GM21423 (cell line): ENCODE measurements at regions not wholly inside any gene's neighbourhood (a gene's known extent, or its start where the extent isn't known, plus 50 kb on each side); places are given as distances from the start of the nearest gene placed in this dataset.
"Not testable (repeated sequence)": the region's sequence is repeated elsewhere in the genome, so short reads cannot be mapped to it uniquely, and the experiment has no call there.

Source experiments
- ATAC-seq: cut with Tn5 transposase; IDR thresholded peaks from one replicate; pipeline ENCODE4 v1.9.1; 2021; ENCODE audit warnings: mild to moderate bottlenecking, moderate library complexity; ENCODE audit not compliant: unreplicated experiment

DNA sequence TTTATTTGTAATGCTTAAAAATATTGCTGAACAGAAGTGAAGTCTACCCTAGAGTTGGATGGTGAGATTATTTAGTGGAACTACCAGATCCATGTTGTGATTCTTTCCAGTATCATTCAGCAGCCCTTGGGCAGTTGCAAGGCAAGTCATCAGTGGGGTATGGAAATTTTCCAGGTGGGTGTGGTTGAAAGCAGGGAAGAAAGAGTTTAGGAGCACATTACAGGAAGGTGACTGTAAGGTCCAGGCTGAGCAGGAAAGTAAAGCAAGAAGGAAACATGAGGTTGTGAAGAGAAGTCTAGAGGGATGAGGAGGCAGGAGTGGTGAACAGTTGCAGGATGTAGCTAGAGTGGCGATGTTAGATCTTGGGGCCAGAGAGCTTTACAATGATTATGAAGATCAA is 178.0 kb upstream of the ROPN1B start:
- not testable (repeated sequence) for ATAC-seq

DNA sequence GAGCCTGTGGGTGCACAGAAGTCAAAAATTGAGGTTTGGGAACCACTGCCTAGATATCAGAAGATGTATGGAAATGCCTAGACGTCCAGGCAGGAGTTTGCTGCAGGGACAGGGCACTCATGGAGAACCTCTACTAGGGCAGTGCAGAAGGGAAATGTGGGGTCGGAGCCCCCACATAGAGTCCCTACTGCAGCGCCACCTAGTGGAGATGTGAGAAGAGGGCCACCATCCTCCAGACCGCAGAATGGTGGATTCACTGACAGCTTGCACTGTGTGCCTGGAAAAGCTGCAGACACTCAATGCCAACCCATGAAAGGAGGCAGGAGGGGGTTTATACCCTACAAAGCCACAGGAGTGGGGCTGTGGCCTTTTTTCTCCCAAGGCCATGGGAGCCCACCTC is 159.0 kb upstream of the ROPN1B start:
- not testable (repeated sequence) for ATAC-seq

DNA sequence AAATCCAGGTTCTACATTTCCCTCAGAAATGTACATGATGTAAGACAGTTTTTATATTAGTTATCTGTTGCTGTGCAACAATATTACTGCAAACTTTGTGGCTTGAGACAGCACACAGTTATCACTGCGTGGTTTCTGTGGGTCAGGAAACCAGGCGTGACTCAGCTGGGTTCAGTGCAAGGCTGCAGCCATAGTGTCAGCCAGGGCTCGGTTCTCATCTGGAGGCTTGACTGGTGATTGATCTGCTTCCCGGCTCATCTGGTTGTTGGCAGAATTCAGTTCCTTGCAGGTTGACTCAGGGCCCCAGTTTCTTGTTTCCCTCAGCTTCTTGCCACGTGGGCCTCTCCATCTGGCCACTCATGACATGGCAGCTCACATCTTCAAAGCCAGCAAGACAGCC is 146.8 kb upstream of the ROPN1B start:
- not testable (repeated sequence) for ATAC-seq

DNA sequence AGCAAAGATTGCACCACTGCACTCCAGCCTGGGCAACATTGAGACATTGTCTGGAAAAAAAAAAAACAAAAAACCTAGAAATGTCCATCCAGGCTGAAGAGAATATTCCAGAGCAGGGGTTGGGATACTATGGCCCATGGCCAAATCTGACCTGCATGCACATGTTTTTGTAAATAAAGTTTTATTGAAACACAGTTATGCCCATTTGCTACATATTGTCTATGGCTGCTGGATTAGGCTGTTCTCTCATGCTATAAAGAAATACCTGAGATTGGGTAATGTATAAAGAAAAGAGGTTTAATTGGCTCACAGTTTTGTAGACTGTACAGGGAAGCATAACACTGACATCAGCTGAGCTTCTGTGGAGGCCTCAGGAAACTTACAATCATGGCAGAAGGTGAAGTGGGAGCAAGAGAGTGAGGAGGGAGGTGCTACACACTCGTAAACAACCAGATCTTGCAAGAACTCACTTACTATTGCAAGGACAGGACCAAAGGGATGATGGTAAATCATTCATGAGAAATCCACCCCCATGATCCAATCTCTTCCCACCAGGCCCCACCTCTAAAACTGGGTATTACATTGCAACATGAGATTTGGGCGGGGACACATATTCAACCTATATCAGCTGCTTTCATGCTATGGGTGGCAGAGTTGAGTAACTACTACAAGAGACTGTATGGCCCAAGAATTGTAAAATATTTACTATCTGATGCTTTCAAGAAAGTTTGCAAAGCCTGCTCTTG is 137.8 kb upstream of the ROPN1B start:
- ATAC-seq = not testable (repeated sequence)

DNA sequence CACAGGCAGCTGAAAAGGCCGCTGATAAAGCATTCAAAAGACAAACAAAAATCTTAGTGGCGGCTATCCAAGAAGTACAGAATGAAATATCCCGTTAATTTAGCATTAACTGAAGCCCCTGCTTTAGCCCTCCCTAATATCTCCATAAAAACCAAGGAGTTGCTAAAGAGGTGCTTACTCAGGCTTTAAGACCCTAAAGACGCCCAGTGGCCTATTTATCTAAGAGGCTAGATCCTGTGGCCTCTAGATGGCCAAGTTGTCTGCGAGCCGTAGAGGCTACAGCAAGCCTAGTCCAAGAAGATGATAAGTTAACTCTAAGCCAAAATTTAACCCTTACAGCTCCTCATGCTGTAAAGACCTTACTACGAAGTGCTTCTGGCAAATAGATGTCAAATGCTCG is 133.4 kb upstream of the ROPN1B start:
- ATAC-seq = not testable (repeated sequence)

DNA sequence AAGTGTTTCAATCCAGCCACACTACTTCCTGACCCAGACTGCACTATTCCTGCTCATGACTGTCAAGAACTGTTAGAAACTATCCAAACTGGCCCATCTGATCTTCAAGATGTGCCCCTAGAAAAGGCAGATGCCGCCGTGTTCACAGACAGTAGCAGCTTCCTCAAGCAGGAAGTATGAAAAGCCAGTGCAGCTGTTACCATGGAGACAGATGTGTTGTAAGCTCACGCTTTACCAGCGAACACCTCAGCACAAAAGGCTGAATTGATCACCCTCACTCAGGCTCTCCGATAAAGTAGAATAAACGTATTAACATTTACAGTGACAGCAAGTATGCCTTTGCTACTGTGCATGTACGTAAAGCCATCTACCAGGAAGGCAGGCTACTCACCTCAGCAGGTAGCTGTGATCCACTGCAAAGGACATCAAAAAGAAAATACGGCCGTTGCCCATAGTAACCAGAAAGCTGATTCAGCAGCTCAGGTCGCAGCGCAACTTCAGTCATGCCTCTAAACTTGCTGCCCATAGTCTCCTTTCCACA is 132.9 kb upstream of the ROPN1B start:
- ATAC-seq = not testable (repeated sequence)

DNA sequence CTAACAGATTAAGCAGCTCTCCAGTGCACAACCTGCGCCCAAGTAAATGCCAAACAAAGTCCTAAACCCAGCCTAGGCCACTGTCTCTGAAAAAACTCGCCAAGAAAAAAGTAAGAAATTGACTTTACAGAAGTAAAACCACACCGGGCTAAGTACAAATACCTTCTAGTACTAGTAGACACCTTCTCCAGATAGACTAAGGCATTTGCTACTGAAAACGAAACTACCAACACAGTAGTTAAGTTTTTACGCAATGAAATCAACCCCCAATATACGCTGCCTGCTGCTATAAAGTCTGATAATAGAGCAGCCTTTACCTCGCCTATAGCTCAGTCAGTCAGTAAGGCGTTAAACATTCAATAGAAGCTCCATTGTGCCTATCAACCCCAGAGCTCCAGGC is 132.2 kb upstream of the ROPN1B start:
- not testable (repeated sequence) for ATAC-seq

DNA sequence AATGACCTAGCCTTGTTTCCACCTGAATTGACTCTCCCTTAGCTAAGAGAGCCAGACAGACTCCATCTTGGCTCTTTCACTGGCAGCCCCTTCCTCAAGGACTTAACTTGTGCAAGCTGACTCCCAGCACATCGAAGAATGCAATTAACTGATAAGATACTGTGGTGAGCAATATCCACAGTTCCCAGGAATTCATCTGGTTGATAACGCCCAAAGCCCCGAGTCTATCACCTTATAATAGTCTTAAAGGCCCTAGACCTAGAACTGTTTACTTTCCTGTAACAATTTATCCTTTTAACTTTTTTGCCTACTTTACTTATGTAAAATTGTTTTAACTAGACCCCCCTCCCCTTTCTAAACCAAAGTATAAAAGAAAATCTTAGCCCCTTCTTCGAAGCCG is 130.1 kb upstream of the ROPN1B start:
- not testable (repeated sequence) for ATAC-seq

DNA sequence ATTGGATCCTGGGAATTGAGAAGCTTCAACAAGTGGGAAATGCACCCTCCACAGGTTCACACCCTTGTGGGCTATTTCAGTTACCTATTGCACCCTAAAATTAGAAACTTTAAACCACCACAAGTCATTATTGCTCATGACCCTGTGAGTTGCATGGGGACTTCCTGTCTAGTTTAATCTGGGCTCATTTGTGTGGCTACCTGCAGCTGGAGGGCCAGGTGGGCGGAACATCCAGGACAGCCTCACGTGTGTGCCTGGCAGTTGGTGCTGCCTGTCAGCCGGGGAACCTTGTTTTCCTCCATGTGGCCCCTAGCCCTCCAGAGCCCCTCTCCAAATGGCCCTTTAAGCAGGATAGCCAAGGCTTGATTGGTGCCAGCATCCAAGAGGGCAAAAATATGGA is 128.5 kb upstream of the ROPN1B start:
- ATAC-seq = not testable (repeated sequence)

DNA sequence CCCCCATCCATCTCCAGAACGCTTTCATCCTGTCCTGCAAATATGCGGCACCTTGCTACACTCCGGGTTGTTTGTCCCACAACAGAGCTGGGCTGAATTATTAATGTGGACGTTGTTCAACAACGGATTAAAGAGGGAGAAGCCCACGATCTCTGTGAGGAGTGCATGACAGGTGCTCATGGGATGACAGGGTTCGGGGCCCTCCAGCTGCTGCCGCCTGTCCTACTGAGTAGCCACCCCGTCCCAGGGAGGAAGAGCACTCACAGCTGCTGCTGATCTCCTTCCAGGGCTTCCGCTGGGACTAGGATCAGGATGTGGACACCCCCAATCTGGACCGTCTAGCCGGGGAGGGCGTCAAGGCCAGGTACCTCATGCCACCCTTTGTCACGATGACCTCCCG is 121.0 kb upstream of the ROPN1B start:
- ATAC-seq = not testable (repeated sequence)

DNA sequence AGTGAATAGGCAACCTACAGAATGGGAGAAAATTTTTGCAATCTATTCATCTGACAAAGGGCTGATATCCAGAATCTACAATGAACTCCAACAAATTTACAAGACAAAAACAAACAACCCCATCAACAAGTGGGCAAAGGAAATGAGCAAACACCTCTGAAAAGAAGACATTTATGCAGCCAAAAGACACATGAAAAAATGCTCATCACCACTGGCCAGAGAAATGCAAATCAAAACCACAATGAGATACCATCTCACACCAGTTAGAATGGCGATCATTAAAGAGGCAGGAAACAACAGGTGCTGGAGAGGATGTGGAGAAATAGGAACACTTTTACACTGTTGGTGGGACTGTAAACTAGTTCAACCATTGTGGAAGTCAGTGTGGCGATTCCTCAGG is 114.0 kb upstream of the ROPN1B start:
- not testable (repeated sequence) for ATAC-seq

DNA sequence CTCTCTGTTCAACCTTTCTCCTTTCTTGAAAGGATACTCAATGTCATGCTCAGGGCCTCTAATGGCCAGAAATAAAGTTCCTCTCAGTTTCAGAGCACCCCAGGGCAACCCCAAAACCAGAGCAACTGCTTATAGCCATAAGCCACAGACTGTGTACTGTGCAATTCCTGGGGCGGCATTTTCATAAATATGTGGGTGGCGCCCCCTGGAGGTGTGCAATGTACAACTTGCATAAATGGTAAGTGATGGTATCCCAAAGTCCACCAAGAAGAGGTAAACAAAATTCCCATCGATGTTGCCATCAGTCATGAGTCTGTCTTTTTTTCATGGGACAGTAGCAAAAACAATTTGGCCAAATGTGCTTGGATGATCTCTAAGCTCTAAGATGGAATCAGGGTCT is 108.4 kb upstream of the ROPN1B start:
- ATAC-seq = not testable (repeated sequence)

DNA sequence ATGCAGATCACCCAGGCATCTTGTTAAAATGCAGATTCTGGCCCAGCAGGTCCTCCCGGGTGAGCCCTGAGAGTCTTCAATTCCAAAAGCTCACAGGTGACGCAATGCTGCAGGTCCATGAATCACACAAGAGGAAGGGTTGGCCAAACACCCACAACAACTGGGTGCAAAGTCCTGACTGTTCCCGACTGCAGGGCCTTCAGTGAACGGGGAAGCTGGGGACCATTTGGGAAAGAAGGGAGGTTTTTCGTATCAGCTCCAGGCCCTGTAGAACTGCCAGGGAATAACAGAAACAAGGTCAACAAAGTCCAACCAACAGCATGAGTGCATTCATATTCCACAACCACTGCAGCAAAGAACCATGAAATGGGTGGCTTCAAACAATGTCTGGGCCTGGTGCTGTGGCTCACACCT is 106.1 kb upstream of the ROPN1B start:
- ATAC-seq = not testable (repeated sequence)

DNA sequence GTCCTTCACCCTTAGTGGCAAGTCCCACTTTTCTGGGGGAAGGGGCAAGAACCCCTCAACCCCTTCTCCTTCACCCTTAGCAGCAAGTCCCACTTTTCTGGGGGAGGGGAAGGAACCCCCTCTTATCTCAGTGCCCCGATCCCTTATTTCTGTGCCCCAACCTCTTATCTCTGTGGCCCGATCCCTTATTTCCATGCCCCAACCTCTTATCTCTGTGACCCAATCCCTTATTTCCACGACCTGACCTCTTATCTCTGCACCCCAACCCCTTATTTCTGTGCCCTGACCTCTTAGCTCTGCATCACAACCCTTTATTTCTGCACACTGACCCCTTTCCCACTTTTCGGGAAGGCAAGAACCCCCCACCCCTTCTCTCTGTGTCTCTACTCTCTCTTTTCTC is 104.4 kb upstream of the ROPN1B start:
- ATAC-seq = not testable (repeated sequence)

DNA sequence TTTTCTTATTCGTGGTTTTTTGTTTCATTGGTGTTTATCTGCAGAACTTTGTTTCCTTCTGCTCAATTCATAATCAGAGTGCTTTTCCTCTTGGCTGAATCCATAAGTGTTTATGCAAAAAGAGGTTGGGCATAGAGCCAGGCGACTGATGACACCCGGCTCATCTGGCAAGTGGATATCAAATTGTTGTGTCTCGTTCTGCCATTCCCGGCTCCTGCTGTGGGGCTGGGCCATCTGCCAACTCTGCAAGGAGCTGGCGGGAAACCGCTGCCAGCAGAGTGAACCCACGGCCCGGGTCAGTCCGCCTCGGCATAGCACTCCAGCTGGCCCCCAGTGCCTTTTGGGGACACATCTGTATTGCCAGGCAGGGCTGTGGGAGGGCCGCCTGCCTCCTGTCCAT is 83.0 kb upstream of the ROPN1B start:
- ATAC-seq = not testable (repeated sequence)

DNA sequence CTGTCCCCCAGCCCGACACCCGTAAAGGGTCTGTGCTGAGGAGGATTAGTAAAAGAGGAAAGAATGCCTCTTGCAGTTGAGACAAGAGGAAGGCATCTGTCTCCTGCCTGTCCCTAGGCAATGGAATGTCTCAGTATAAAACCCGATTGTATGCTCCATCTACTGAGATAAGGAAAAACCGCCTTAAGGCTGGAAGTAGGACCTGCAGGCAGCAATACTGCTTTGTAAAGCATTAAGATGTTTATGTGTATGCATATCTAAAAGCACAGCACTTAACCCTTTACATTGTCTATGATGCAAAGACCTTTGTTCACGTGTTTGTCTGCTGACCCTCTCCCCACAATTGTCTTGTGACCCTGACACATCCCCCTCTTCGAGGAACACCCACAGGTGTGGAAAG is 69.8 kb upstream of the ROPN1B start:
- not testable (repeated sequence) for ATAC-seq

DNA sequence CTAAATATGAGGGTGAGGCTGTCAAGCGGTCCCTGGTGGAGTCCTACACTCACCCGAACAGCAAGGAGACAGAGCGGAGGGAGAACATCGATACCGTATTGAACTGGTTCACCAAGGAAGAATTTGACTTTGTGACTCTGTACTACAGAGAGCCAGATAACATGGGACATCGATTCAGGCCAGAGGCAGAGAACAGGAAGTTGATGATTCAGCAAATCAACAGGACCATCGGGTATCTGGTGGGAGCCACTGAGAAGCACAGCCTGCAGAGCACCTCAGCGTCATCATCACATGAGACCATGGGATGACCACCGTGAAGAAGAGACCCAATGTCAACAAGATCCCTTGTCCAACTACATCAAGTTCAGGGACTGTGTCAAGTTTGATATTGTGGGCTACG is 67.5 kb upstream of the ROPN1B start:
- ATAC-seq = not testable (repeated sequence)

DNA sequence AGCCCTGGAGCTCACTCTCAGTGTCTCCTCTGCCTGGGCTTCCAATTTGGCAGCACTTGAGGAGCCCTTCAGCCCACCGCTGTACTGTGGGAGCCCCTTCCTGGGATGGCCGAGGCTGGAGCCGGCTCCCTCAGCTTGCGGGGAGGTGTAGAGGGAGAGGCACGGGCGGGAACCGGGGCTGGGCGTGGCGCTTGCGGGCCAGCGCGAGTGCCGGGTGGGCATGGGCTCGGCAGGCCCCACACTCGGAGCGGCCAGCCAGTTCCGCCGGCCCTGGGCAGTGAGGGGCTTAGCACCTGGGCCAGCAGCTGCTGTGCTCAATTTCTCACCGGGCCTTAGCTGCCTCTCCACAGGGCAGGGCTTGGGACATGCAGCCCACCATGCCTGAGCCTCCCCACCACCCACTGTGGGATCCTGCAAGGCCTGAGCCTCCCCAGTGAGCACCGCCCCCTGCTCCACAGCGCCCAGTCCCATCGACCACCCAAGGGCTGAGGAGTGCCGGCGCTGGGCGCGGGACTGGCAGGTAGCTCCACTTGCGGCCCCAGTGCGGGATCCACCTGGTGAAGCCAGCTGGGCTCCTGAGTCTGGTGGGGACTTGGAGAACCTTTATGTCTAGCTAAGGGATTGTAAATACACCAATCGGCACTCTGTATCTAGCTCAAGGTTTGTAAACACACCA is 65.1 kb upstream of the ROPN1B start:
- ATAC-seq = not testable (repeated sequence)

DNA sequence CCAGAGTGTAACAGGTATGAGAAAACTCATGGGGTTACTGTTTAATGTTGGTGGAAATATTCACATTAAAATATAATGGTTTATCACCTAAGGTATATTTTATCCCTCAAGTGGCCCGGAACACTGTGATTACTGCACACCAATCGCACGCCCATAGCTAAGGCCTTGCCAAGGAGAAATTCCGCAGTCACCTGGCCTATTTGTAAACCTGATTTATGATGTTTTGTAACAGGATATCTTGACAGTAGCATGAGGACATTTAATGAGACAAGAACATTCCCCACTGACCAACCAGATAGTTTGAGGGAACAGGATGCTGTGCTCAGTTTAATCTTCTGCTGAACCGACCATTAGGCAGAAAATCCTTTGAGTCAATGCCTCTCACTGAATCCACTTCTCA is 61.7 kb upstream of the ROPN1B start:
- not testable (repeated sequence) for ATAC-seq

DNA sequence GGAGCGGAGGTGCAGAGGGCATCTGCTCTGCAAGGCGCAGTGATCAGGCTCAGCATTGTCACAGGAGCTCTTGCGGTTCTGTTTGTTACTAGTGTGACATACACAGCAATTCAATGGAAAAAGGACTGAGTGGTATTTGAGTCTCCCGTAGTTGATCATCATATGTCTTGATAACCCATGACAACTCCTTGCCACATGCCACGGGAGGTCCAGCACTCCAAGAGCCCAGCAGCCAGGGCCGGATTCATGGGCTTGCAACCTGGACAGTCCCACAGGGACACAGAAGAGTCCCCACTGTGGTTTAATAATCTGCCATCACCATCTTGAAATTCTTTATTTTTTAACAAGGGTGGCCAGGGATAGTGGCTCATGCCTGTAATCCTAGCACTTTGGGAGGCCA is 58.1 kb upstream of the ROPN1B start:
- not testable (repeated sequence) for ATAC-seq

DNA sequence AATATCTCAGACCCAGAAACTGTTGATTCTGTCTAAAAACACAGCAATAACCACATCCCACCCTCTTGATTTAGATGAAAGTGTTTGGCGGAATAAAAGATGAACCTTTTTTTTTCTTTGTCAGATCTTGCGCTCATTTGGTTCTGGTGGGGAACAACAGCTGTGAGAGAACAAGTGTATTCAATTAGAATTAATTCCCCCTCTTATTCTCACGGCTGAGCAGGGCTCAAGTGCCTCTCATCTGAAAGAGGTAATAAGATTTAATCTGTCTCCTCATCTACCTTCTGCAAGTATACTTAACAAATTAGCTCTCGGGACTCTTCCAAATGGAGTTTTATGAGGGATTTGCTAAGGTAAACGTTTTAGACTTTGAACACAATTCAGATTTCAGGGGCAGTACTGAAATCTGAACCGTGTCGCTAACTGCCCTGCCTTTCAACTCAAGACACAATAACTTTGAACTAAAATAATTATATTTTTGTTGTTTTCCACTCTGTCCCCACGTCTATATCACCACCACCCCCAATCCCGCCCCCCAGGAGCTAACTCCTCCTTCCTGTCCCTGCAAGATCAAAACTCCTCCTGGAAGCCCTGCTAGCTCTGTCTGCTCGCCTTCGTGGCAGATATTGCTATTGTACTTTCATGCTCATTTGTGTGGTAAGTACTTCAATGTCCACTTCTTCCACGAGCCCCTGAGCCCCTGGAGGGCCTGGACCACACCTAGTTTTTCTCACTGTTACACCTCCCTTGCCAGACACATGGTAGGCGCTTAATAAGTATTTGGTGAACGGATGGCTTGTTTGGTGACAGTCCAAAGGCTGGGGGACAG is 54.2 kb upstream of the ROPN1B start:
- ATAC-seq = not testable (repeated sequence)
